ENCODE measurements at regions not wholly inside any gene's neighbourhood (a gene's known extent, or its start where the extent isn't known, plus 50 kb on each side); places are given as distances from the start of the nearest gene placed in this dataset.

GRCh38 chr4:81997313-81997712 is 376.5 kb downstream of the HNRNPD start:
- WGBS: 88% methylated on average over 2 of the region's 2 CpGs
- H3K4me3 ChIP-seq: no peak overlapping the region
- no peaks in the 10 kb centered on the region for H3K9me3 ChIP-seq
- TF ChIP-seq POLR2AphosphoS5 (IDR thresholded peaks at IDR 0.05): no peak
- TF ChIP-seq POLR2A (IDR thresholded peaks at IDR 0.05; ENCODE audit: low read depth): no peak
- TF ChIP-seq EP300 (IDR thresholded peaks at IDR 0.05): no peak
- no peak for TF ChIP-seq CTCF (IDR thresholded peaks at IDR 0.05)
- H3K27me3 ChIP-seq: no peaks in the 10 kb centered on the region
- no peak overlapping the region for H3K27ac ChIP-seq (replicated peaks in 1 of 4)
- intact Hi-C loops (cut with DNase I): no loop called here
- H3K36me3 ChIP-seq: no peaks in the 10 kb centered on the region
- no peaks in the 10 kb centered on the region for H3K4me1 ChIP-seq
- no peak for DNase-seq (ENCODE audit: extremely low spot score)

GRCh38 chr4:81990898-81991297 is 382.9 kb downstream of the HNRNPD start:
- no peak for DNase-seq (ENCODE audit: extremely low spot score)
- intact Hi-C loops (cut with DNase I): no loop called here
- H3K9me3 ChIP-seq: no peaks in the 10 kb centered on the region
- no peak overlapping the region for H3K27ac ChIP-seq (replicated peaks in 1 of 4)
- no peaks in the 10 kb centered on the region for H3K27me3 ChIP-seq
- H3K4me1 ChIP-seq: no peaks in the 10 kb centered on the region
- TF ChIP-seq POLR2AphosphoS5 (IDR thresholded peaks at IDR 0.05): no peak
- no peak for TF ChIP-seq CTCF (IDR thresholded peaks at IDR 0.05)
- no peak for TF ChIP-seq EP300 (IDR thresholded peaks at IDR 0.05)
- no peak for TF ChIP-seq POLR2A (IDR thresholded peaks at IDR 0.05; ENCODE audit: low read depth)
- H3K4me3 ChIP-seq: no peak overlapping the region
- 71% methylated on average over 1 of the region's 1 CpG for WGBS
- no peaks in the 10 kb centered on the region for H3K36me3 ChIP-seq

GRCh38 chr4:81990211-81990610 is 383.6 kb downstream of the HNRNPD start:
- H3K27ac ChIP-seq (replicated peaks in 1 of 4): no peak overlapping the region
- H3K27me3 ChIP-seq: no peaks in the 10 kb centered on the region
- 70% methylated on average over 4 of the region's 4 CpGs for WGBS
- no peak for DNase-seq (ENCODE audit: extremely low spot score)
- no peaks in the 10 kb centered on the region for H3K36me3 ChIP-seq
- H3K4me3 ChIP-seq: no peak overlapping the region
- TF ChIP-seq POLR2AphosphoS5 (IDR thresholded peaks at IDR 0.05) (no peak), CTCF (IDR thresholded peaks at IDR 0.05) (no peak), EP300 (IDR thresholded peaks at IDR 0.05) (no peak), POLR2A (IDR thresholded peaks at IDR 0.05; ENCODE audit: low read depth) (no peak)
- intact Hi-C loops (cut with DNase I): no loop called here
- H3K9me3 ChIP-seq: no peaks in the 10 kb centered on the region
- no peaks in the 10 kb centered on the region for H3K4me1 ChIP-seq

GRCh38 chr4:81989202-81989601 is 384.6 kb downstream of the HNRNPD start:
- H3K4me1 ChIP-seq: no peaks in the 10 kb centered on the region
- 50% methylated on average over 1 of the region's 1 CpG for WGBS
- no peak for DNase-seq (ENCODE audit: extremely low spot score)
- no peak overlapping the region for H3K27ac ChIP-seq (replicated peaks in 1 of 4)
- H3K9me3 ChIP-seq: no peaks in the 10 kb centered on the region
- no peaks in the 10 kb centered on the region for H3K36me3 ChIP-seq
- intact Hi-C loops (cut with DNase I): no loop called here
- TF ChIP-seq POLR2A (IDR thresholded peaks at IDR 0.05; ENCODE audit: low read depth) (no peak), EP300 (IDR thresholded peaks at IDR 0.05) (no peak), POLR2AphosphoS5 (IDR thresholded peaks at IDR 0.05) (no peak), CTCF (IDR thresholded peaks at IDR 0.05) (no peak)
- no peak overlapping the region for H3K4me3 ChIP-seq
- H3K27me3 ChIP-seq: no peaks in the 10 kb centered on the region

GRCh38 chr4:81988178-81988577 is 385.6 kb downstream of the HNRNPD start:
- DNase-seq (ENCODE audit: extremely low spot score): no peak
- Histone ChIP-seq H3K9me3 (no peaks in the 10 kb centered on the region), H3K4me3 (no peak overlapping the region), H3K4me1 (no peaks in the 10 kb centered on the region), H3K27me3 (no peaks in the 10 kb centered on the region), H3K36me3 (no peaks in the 10 kb centered on the region), H3K27ac (replicated peaks in 1 of 4) (no peak overlapping the region)
- WGBS: 84% methylated on average over 4 of the region's 4 CpGs
- intact Hi-C loops (cut with DNase I): no loop called here
- TF ChIP-seq CTCF (IDR thresholded peaks at IDR 0.05): no peak
- no peak for TF ChIP-seq POLR2A (IDR thresholded peaks at IDR 0.05; ENCODE audit: low read depth)
- no peak for TF ChIP-seq EP300 (IDR thresholded peaks at IDR 0.05)
- TF ChIP-seq POLR2AphosphoS5 (IDR thresholded peaks at IDR 0.05): no peak
